ENCODE measurements at regions not wholly inside any gene's neighbourhood (a gene's known extent, or its start where the extent isn't known, plus 50 kb on each side); places are given as distances from the start of the nearest gene placed in this dataset.

DNA sequence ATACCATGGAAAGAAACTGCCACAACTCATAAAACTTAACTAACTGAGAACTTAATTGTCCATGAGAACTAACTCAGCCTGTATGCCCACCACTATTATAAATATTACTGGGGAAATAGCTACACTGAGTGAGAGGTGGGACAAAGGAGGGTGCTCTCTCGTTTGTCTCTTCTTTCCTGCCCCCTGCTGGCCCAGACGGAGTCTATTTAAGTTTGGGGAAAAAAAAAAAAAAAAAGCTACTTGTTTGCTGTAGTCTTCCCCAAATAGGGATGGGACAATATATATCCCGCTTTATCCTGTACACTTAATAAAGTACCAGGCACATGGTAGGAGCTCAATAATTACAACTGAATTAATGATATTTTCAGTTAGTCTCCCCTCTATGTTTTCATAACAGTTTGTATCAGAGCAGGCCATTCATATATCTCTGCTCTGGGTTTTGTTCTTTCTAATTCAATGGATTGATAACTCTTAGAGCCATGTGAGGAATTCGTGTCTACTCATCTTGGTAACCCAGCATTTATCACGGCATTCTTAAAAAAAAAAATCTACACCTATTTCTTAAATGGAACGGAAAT, 647.6 kb upstream of the PKDCC start:
- TF ChIP-seq GABPA (IDR thresholded peaks at IDR 0.05; ENCODE audit: low read depth) (no peak), SPI1 (IDR thresholded peaks at IDR 0.05; ENCODE audit: borderline replicate concordance, low read depth) (no peak), CTCF (IDR thresholded peaks at IDR 0.05; ENCODE audit: insufficient read depth, low read length) (no peak), POLR2AphosphoS5 (IDR thresholded peaks at IDR 0.05; ENCODE audit: low read depth) (no peak)
- TF ChIP-seq, protein P1, sequence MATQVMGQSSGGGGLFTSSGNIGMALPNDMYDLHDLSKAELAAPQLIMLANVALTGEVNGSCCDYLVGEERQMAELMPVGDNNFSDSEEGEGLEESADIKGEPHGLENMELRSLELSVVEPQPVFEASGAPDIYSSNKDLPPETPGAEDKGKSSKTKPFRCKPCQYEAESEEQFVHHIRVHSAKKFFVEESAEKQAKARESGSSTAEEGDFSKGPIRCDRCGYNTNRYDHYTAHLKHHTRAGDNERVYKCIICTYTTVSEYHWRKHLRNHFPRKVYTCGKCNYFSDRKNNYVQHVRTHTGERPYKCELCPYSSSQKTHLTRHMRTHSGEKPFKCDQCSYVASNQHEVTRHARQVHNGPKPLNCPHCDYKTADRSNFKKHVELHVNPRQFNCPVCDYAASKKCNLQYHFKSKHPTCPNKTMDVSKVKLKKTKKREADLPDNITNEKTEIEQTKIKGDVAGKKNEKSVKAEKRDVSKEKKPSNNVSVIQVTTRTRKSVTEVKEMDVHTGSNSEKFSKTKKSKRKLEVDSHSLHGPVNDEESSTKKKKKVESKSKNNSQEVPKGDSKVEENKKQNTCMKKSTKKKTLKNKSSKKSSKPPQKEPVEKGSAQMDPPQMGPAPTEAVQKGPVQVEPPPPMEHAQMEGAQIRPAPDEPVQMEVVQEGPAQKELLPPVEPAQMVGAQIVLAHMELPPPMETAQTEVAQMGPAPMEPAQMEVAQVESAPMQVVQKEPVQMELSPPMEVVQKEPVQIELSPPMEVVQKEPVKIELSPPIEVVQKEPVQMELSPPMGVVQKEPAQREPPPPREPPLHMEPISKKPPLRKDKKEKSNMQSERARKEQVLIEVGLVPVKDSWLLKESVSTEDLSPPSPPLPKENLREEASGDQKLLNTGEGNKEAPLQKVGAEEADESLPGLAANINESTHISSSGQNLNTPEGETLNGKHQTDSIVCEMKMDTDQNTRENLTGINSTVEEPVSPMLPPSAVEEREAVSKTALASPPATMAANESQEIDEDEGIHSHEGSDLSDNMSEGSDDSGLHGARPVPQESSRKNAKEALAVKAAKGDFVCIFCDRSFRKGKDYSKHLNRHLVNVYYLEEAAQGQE (IDR thresholded peaks at IDR 0.05; ENCODE audit: insufficient replicate concordance, low read depth) = no peak
- Histone ChIP-seq H3K27me3 (ENCODE audit: insufficient read depth, poor library complexity, severe bottlenecking) (no peaks in the 10 kb centered on the region), H3K27ac (replicated peaks) (no peak overlapping the region), H3K4me3 (replicated peaks; ENCODE audit: insufficient read depth, low read length) (no peak overlapping the region)
- DNase-seq (ENCODE audit: low read depth in 1 of 2, low spot score in 1 of 2) = no peak

- no peak for DNase-seq (ENCODE audit: low read depth in 1 of 2, low spot score in 1 of 2)
- TF ChIP-seq GABPA (IDR thresholded peaks at IDR 0.05; ENCODE audit: low read depth) (no peak), CTCF (IDR thresholded peaks at IDR 0.05; ENCODE audit: insufficient read depth, low read length) (no peak), SPI1 (IDR thresholded peaks at IDR 0.05; ENCODE audit: borderline replicate concordance, low read depth) (no peak), POLR2AphosphoS5 (IDR thresholded peaks at IDR 0.05; ENCODE audit: low read depth) (no peak)
- TF ChIP-seq, protein P1 (IDR thresholded peaks at IDR 0.05; ENCODE audit: insufficient replicate concordance, low read depth) = no peak
- no peak overlapping the region for H3K4me3 ChIP-seq (replicated peaks; ENCODE audit: insufficient read depth, low read length)
- H3K27ac ChIP-seq (replicated peaks) = no peak overlapping the region
- H3K27me3 ChIP-seq (ENCODE audit: insufficient read depth, poor library complexity, severe bottlenecking) = no peaks in the 10 kb centered on the region
Observed at GRCh38 chr2:41405441-41405840, 642.4 kb upstream of the PKDCC start.

DNA sequence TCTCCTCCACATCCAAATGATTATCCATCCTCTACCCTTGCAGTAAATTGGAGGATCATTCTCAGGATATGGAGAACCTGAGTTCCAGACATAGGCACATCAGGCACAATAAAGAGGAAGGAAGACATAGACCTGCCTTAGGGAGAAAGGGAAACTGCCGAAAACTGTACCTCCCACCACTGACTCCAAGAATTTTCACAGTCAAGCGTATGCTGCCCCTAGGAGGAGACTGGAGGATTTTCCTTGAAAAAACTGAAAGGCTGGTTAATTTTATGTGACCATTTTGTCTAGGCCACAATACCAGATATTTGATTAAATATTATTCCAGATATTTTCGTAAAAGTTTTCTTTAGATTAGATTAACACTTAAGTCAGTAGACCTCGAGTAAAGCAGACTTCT, 638.5 kb upstream of the PKDCC start:
- Histone ChIP-seq H3K27me3 (ENCODE audit: insufficient read depth, poor library complexity, severe bottlenecking) (no peaks in the 10 kb centered on the region), H3K27ac (replicated peaks) (no peak overlapping the region), H3K4me3 (replicated peaks; ENCODE audit: insufficient read depth, low read length) (no peak overlapping the region)
- TF ChIP-seq SPI1 (IDR thresholded peaks at IDR 0.05; ENCODE audit: borderline replicate concordance, low read depth) (no peak), POLR2AphosphoS5 (IDR thresholded peaks at IDR 0.05; ENCODE audit: low read depth) (no peak), GABPA (IDR thresholded peaks at IDR 0.05; ENCODE audit: low read depth) (no peak), CTCF (IDR thresholded peaks at IDR 0.05; ENCODE audit: insufficient read depth, low read length) (no peak)
- TF ChIP-seq, protein P1 (IDR thresholded peaks at IDR 0.05; ENCODE audit: insufficient replicate concordance, low read depth) = no peak
- no peak for DNase-seq (ENCODE audit: low read depth in 1 of 2, low spot score in 1 of 2)

All from HL-60 (cell line).